ENCODE measurements at regions not wholly inside any gene's neighbourhood (a gene's known extent, or its start where the extent isn't known, plus 50 kb on each side); places are given as distances from the start of the nearest gene placed in this dataset.

DNA sequence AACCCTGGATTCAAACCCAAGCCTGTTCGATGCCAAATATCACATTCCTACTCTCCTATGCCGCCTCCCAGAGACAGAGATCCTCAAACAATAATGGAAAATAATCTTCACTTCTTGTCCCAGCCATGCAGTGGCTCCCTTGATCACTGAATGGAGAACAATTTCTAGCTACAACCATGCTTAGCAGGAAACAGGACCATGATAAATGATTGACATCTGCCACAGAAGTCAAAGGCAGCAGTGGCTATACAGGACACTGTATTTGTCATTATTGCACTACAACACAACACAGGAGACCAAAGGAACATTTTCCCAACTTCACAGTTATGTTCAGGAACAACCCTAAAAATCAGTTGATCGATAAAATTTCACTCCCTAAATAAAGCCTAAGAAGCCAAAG lies 243.3 kb upstream of the SLC7A11 start:
- TF ChIP-seq EGR1 (IDR thresholded peaks at IDR 0.05) (no peak), TCF12 (IDR thresholded peaks at IDR 0.05; ENCODE audit: low read depth) (no peak), CREB1 (IDR thresholded peaks at IDR 0.05; ENCODE audit: low read depth) (no peak), RAD21 (IDR thresholded peaks at IDR 0.05; ENCODE audit: low read depth) (no peak), ZBTB7A (IDR thresholded peaks at IDR 0.05; ENCODE audit: low read depth) (no peak), YY1 (IDR thresholded peaks at IDR 0.05; ENCODE audit: low read depth) (no peak), CEBPB (IDR thresholded peaks at IDR 0.05) (no peak)
- TF ChIP-seq, protein P1, sequence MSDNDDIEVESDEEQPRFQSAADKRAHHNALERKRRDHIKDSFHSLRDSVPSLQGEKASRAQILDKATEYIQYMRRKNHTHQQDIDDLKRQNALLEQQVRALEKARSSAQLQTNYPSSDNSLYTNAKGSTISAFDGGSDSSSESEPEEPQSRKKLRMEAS (IDR thresholded peaks at IDR 0.05): no peak

DNA sequence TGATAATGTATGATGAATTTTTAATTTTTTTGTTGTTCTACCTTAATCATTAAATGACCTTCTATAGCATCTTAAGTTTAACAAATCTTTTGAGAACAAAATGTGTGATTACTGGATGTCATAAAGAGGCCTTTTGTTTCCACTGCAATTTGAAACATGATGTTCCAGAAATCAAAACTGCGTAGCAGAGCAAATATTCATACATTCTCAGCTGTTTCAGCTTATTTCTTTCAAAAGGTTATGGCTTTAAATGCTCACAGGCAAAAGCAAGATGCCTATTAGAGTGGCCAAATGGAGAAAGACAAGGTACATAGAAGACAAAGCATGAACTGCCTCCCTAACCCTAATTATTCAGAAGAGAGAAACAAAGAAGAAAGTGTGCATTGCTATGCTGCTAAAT lies 233.0 kb upstream of the SLC7A11 start:
- TF ChIP-seq CREB1 (IDR thresholded peaks at IDR 0.05; ENCODE audit: low read depth): no peak
- TF ChIP-seq CEBPB (IDR thresholded peaks at IDR 0.05): no peak
- TF ChIP-seq TCF12 (IDR thresholded peaks at IDR 0.05; ENCODE audit: low read depth): no peak
- no peak for TF ChIP-seq EGR1 (IDR thresholded peaks at IDR 0.05)
- no peak for TF ChIP-seq NFIC (IDR thresholded peaks at IDR 0.05)
- TF ChIP-seq FOXM1 (IDR thresholded peaks at IDR 0.05; ENCODE audit: borderline replicate concordance, low read depth): no peak
- no peak for TF ChIP-seq YY1 (IDR thresholded peaks at IDR 0.05; ENCODE audit: low read depth)
- TF ChIP-seq, protein P1 (IDR thresholded peaks at IDR 0.05): no peak
- TF ChIP-seq TAF1 (IDR thresholded peaks at IDR 0.05; ENCODE audit: low read depth): no peak
- no peak for TF ChIP-seq TEAD4 (IDR thresholded peaks at IDR 0.05)
- TF ChIP-seq RAD21 (IDR thresholded peaks at IDR 0.05; ENCODE audit: low read depth): no peak
- no peak for TF ChIP-seq EP300 (IDR thresholded peaks at IDR 0.05; ENCODE audit: borderline replicate concordance)

DNA sequence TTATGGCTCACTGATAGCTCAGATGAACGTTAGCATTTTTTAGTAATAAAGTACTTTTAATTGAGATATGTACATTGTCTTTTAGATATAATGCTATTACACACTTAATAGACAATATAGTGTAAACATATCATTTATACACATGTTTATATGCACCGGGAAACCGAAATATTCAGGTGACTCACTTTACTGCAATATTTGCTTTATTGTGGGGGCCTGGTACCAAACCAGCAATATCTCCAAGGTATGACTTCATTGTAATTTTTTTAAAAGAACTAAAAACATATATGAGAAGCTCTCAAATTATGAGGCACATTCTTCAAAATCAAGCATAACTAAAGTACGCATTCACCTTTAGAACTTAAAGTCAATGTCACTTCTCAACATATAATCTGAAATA lies 231.2 kb upstream of the SLC7A11 start:
- no peak for TF ChIP-seq TEAD4 (IDR thresholded peaks at IDR 0.05)

DNA sequence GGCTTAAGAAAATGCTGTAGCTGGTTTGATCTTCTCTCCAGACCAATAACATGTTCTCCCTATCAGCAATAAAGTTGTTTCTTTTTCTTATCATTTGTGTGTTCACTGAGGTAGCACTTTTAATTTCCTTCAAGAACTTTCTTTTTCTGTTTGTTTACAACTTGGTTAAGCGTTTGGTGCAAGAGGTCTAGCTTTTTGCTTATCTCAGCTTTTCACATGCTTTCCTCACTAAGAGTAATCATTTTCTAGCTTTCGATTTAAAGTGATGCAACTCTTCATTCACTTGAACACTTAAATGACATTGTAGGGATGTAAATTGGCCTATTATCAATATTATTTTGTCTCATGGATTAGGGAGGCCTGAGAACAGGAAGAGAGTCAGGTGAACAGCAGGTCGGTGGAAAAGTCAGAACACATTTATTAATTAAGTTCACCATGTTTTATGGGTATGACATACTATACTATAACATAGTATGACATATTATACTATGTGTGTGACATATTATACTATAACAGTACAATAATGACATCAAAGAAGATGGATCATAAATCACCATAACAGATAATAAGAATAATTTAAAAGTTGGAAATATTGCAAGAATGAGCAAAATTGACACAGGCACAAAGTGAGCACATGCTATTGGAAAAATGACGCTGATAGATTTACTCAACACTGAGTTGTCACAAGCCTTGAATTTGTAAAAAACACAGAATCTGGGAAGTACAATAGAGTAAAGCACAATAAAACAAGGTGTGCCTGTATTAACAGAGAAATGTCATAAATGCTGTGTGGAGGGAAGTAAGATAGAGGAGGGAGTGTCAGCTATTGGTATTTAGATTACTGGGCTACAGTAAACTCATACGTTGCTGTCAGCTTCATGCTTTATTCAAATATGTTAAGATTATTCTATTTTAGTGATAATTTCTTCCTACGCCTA lies 218.6 kb upstream of the SLC7A11 start:
- TF ChIP-seq TEAD4 (IDR thresholded peaks at IDR 0.05) (no peak), RAD21 (IDR thresholded peaks at IDR 0.05; ENCODE audit: low read depth) (no peak), TAF1 (IDR thresholded peaks at IDR 0.05; ENCODE audit: low read depth) (no peak)

DNA sequence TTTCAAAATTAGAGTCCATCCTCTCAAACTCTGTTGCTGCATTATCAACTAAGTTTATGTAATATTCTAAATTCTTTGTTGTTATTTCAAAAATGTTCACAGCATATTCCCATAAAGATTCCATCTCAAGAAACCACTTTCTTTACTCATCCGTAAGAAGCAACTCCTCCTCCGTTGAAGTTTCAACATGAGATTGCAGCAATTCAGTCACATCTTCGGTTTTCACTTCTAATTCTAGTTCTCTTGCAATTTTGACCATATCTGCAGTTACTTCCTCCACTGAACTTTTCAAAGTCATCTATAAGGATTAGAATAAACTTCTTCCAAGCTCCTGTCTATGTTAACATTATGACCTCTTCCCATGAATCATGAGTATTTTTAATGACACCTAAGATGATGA lies 216.6 kb upstream of the SLC7A11 start:
- no peak for TF ChIP-seq FOXM1 (IDR thresholded peaks at IDR 0.05; ENCODE audit: borderline replicate concordance, low read depth)
- no peak for TF ChIP-seq EP300 (IDR thresholded peaks at IDR 0.05; ENCODE audit: borderline replicate concordance)
- TF ChIP-seq, protein P2, sequence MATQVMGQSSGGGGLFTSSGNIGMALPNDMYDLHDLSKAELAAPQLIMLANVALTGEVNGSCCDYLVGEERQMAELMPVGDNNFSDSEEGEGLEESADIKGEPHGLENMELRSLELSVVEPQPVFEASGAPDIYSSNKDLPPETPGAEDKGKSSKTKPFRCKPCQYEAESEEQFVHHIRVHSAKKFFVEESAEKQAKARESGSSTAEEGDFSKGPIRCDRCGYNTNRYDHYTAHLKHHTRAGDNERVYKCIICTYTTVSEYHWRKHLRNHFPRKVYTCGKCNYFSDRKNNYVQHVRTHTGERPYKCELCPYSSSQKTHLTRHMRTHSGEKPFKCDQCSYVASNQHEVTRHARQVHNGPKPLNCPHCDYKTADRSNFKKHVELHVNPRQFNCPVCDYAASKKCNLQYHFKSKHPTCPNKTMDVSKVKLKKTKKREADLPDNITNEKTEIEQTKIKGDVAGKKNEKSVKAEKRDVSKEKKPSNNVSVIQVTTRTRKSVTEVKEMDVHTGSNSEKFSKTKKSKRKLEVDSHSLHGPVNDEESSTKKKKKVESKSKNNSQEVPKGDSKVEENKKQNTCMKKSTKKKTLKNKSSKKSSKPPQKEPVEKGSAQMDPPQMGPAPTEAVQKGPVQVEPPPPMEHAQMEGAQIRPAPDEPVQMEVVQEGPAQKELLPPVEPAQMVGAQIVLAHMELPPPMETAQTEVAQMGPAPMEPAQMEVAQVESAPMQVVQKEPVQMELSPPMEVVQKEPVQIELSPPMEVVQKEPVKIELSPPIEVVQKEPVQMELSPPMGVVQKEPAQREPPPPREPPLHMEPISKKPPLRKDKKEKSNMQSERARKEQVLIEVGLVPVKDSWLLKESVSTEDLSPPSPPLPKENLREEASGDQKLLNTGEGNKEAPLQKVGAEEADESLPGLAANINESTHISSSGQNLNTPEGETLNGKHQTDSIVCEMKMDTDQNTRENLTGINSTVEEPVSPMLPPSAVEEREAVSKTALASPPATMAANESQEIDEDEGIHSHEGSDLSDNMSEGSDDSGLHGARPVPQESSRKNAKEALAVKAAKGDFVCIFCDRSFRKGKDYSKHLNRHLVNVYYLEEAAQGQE (IDR thresholded peaks at IDR 0.05; ENCODE audit: low read depth): no peak

DNA sequence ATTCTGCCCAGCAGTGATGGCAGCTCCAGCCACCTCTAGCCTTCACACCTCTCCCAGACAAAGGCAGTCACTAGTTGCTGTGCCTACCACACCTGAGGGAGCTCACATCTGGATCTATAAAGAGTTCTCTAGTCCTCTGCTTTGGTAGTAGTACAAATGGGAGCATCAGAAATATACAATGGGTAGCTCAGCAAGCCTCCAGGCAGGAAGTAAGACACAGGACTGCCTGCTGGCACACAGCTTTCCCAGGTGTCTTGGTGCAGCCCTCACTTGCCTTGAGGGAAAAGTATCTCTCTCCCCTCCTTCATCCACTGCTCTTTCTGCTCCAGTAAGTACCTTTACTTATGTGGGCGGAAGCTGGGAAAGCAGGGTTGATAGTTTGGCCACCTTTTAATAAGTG lies 212.9 kb upstream of the SLC7A11 start:
- TF ChIP-seq EP300 (IDR thresholded peaks at IDR 0.05; ENCODE audit: borderline replicate concordance) (no peak), EGR1 (IDR thresholded peaks at IDR 0.05) (no peak), TAF1 (IDR thresholded peaks at IDR 0.05; ENCODE audit: low read depth) (no peak), FOXM1 (IDR thresholded peaks at IDR 0.05; ENCODE audit: borderline replicate concordance, low read depth) (no peak)
- TF ChIP-seq, protein P3, sequence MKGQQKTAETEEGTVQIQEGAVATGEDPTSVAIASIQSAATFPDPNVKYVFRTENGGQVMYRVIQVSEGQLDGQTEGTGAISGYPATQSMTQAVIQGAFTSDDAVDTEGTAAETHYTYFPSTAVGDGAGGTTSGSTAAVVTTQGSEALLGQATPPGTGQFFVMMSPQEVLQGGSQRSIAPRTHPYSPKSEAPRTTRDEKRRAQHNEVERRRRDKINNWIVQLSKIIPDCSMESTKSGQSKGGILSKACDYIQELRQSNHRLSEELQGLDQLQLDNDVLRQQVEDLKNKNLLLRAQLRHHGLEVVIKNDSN (IDR thresholded peaks at IDR 0.05): no peak
- TF ChIP-seq, protein P2 (IDR thresholded peaks at IDR 0.05; ENCODE audit: low read depth): no peak

DNA sequence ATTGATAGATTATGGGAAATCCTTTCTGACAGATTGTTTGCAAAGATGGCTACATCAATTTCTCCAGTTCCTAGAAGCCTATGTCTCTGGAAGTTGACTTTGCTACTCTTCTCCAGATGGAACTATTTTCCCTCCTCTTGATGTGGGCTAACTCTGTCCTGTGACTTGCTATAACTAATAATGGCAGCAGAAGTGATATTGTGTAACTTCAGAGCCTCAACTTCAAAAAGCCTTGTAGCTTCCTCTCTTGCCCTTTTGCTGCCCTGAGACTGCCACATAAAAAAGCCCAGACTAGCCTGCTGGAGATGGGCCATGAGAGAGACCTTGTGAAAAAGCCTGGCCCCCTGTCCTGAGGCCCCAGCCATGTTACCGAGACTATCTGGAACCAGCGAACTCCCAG lies 210.7 kb upstream of the SLC7A11 start:
- TF ChIP-seq EP300 (IDR thresholded peaks at IDR 0.05; ENCODE audit: borderline replicate concordance): no peak
- TF ChIP-seq TCF12 (IDR thresholded peaks at IDR 0.05; ENCODE audit: low read depth): no peak

Data from Ishikawa (cell line).